HEK293 (cell line): ENCODE measurements at regions not wholly inside any gene's neighbourhood (a gene's known extent, or its start where the extent isn't known, plus 50 kb on each side); places are given as distances from the start of the nearest gene placed in this dataset.
"Not testable (repeated sequence)": the region's sequence is repeated elsewhere in the genome, so short reads cannot be mapped to it uniquely, and the experiment has no call there.

Experiments
- CTCF ChIA-PET: fragments of 350-600 bp; formaldehyde crosslinking; extraction: SDS; loops from one replicate; lab custom pipeline; 2021; ENCODE audit warnings: antibody characterized with exemption; lab: Yijun Ruan, JAX
- POLR2A ChIA-PET: fragments of 300-600 bp; formaldehyde crosslinking; extraction: SDS; loops from one replicate; lab custom pipeline; 2020; ENCODE audit warnings: antibody characterized with exemption, inconsistent platforms; lab: Yijun Ruan, JAX
- H3K27ac ChIP-seq: fragments of 200-500 bp; sonication (Bioruptor generic); 2 replicates; pipeline ENCODE4 v1.5.1; 2014; ENCODE audit warnings: low read depth, low read length, control low read depth, inconsistent platforms; ENCODE audit errors: extremely low read depth
- H3K36me3 ChIP-seq, 2 experiments: fragments of 200-500 bp in 1 of 2; sonication (Bioruptor generic) in 1 of 2; 1 replicate in 1 of 2; 2 replicates in 1 of 2; pipeline ENCODE4 v1.5.1; 2014 to 2017; ENCODE audit warnings: inconsistent platforms in 2 of 2, low read length in 2 of 2; ENCODE audit not compliant: control insufficient read depth in 2 of 2, insufficient read depth in 1 of 2
- H3K4me1 ChIP-seq: fragments of 200-500 bp; sonication (Bioruptor generic); 2 replicates; pipeline ENCODE4 v1.5.1; 2014; ENCODE audit warnings: mild to moderate bottlenecking, low read length, inconsistent platforms; ENCODE audit not compliant: control insufficient read depth, insufficient read depth
- H3K4me3 ChIP-seq: 2 replicates; pipeline ENCODE4 v1.5.1; 2011; ENCODE audit warnings: low read depth, mild to moderate bottlenecking, control low read depth, low read length, moderate library complexity
- H3K9me3 ChIP-seq: fragments of 200-500 bp; sonication (Bioruptor generic); 2 replicates; pipeline ENCODE4 v1.5.1; 2014; ENCODE audit warnings: low read depth, low read length, inconsistent platforms; ENCODE audit not compliant: control insufficient read depth, insufficient read depth
- HOXC10 ChIP-seq: sonication (generic); formaldehyde crosslinking; IDR thresholded peaks from 2 replicates; pipeline ENCODE4 v1.8.1; 2023; ENCODE audit warnings: mild to moderate bottlenecking, missing genetic modification reagents
- KLF1 ChIP-seq: fragments of 450-650 bp; formaldehyde crosslinking; IDR thresholded peaks from 2 replicates; pipeline ENCODE4 v1.5.1; 2016; ENCODE audit warnings: missing biosample characterization, missing genetic modification characterization
- KLF16 ChIP-seq: fragments of 450-650 bp; formaldehyde crosslinking; IDR thresholded peaks from 2 replicates; pipeline ENCODE4 v1.5.1; 2017; ENCODE audit warnings: missing biosample characterization, missing genetic modification characterization
- SETDB1 ChIP-seq: IDR thresholded peaks from one replicate; pipeline ENCODE4 v1.6.1; 2017; ENCODE audit warnings: mild to moderate bottlenecking, low read length, moderate library complexity, mixed read lengths; ENCODE audit not compliant: insufficient read length
- WT1 ChIP-seq: fragments of 450-650 bp; formaldehyde crosslinking; IDR thresholded peaks from 2 replicates; pipeline ENCODE4 v1.5.1; 2016; ENCODE audit warnings: missing biosample characterization, missing genetic modification characterization
- ZFP37 ChIP-seq: fragments of 450-650 bp; formaldehyde crosslinking; IDR thresholded peaks from 2 replicates; pipeline ENCODE4 v1.5.1; 2016; ENCODE audit warnings: missing biosample characterization, missing genetic modification characterization
- ZNF239 ChIP-seq: fragments of 450-650 bp; formaldehyde crosslinking; IDR thresholded peaks from 2 replicates; pipeline ENCODE4 v1.5.1; 2016; ENCODE audit warnings: missing biosample characterization, missing genetic modification characterization
- ZNF24 ChIP-seq: fragments of 450-650 bp; formaldehyde crosslinking; IDR thresholded peaks from 2 replicates; pipeline ENCODE4 v1.5.1; 2016; ENCODE audit warnings: missing biosample characterization, missing genetic modification characterization
- ZNF248 ChIP-seq: fragments of 450-650 bp; formaldehyde crosslinking; IDR thresholded peaks from 2 replicates; pipeline ENCODE4 v1.5.1; 2017; ENCODE audit warnings: missing biosample characterization, missing genetic modification characterization
- ZNF416 ChIP-seq: fragments of 450-650 bp; formaldehyde crosslinking; IDR thresholded peaks from 2 replicates; pipeline ENCODE4 v1.5.1; 2016; ENCODE audit warnings: missing biosample characterization, missing genetic modification characterization
- ZNF473 ChIP-seq: fragments of 450-650 bp; formaldehyde crosslinking; IDR thresholded peaks from 2 replicates; pipeline ENCODE4 v1.5.1; 2017; ENCODE audit warnings: missing biosample characterization, missing genetic modification characterization
- ZNF521 ChIP-seq: fragments of 450-650 bp; formaldehyde crosslinking; IDR thresholded peaks from 2 replicates; pipeline ENCODE4 v1.5.1; 2017; ENCODE audit warnings: missing biosample characterization, mild to moderate bottlenecking, missing genetic modification characterization
- TF ChIP-seq, protein P1 (sequence below): fragments of 450-650 bp; formaldehyde crosslinking; IDR thresholded peaks from 2 replicates; pipeline ENCODE4 v1.5.1; 2016; ENCODE audit warnings: missing biosample characterization, missing genetic modification characterization
- TF ChIP-seq, protein P2 (sequence below): fragments of 450-650 bp; formaldehyde crosslinking; IDR thresholded peaks from 2 replicates; pipeline ENCODE4 v1.5.1; 2016; ENCODE audit warnings: missing biosample characterization, missing genetic modification characterization
- TF ChIP-seq, protein P3 (sequence below): fragments of 450-650 bp; formaldehyde crosslinking; optimal IDR thresholded peaks from 2 replicates; pipeline ENCODE3; 2016; ENCODE audit warnings: missing biosample characterization, mild to moderate bottlenecking, missing genetic modification characterization
- TF ChIP-seq, protein P4 (sequence below): fragments of 450-650 bp; formaldehyde crosslinking; IDR thresholded peaks from 2 replicates; pipeline ENCODE4 v1.5.1; 2016; ENCODE audit warnings: missing biosample characterization, missing genetic modification characterization, low read depth

DNA sequence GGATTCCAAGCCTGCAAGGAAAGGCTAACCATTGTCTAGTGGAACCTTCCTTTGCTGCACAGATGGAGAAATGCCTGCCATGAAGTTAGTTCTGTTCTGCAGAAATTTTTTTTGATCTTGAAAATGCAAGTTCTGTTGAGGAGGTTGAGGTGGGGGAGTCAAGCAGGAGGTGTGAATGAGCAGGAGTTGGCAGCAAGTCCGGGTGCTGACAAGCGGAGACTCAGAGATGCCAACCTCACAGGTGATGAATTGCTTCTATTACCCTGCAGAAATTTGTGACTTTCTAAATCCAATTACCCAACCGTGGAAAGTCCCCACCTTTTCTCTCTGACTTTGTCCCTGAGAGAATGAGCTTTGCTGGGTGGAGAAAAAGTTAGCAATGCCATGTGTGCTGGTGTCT, 350.1 kb downstream of the DHRSX start (continued):
- TF ChIP-seq, protein P1, sequence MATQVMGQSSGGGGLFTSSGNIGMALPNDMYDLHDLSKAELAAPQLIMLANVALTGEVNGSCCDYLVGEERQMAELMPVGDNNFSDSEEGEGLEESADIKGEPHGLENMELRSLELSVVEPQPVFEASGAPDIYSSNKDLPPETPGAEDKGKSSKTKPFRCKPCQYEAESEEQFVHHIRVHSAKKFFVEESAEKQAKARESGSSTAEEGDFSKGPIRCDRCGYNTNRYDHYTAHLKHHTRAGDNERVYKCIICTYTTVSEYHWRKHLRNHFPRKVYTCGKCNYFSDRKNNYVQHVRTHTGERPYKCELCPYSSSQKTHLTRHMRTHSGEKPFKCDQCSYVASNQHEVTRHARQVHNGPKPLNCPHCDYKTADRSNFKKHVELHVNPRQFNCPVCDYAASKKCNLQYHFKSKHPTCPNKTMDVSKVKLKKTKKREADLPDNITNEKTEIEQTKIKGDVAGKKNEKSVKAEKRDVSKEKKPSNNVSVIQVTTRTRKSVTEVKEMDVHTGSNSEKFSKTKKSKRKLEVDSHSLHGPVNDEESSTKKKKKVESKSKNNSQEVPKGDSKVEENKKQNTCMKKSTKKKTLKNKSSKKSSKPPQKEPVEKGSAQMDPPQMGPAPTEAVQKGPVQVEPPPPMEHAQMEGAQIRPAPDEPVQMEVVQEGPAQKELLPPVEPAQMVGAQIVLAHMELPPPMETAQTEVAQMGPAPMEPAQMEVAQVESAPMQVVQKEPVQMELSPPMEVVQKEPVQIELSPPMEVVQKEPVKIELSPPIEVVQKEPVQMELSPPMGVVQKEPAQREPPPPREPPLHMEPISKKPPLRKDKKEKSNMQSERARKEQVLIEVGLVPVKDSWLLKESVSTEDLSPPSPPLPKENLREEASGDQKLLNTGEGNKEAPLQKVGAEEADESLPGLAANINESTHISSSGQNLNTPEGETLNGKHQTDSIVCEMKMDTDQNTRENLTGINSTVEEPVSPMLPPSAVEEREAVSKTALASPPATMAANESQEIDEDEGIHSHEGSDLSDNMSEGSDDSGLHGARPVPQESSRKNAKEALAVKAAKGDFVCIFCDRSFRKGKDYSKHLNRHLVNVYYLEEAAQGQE (tag by site-specific recombination) = no peak
- TF ChIP-seq, all 188 proteins: peak for 0

DNA sequence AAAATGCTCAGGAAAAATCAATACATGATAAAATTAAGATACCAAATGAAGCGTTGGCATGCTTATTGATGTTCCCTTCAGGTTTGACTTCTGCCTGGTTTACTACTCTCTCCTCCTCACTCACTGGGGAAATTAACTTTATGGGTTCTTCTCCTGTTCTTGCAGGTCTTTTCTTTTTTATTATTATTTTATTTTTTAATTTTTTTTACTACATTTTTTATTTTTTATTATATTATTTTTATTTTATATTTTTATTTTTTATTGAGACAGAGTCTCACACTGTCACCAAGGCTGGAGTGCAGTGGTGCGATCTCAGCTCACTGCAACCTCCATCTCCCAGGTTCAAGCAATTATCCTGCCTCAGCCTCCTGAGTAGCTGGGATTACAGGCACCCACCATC, 350.8 kb downstream of the DHRSX start:
- H3K27ac ChIP-seq, H3K9me3 ChIP-seq, H3K36me3 ChIP-seq, CTCF ChIA-PET, H3K4me3 ChIP-seq, POLR2A ChIA-PET, H3K4me1 ChIP-seq: not testable (repeated sequence)

DNA sequence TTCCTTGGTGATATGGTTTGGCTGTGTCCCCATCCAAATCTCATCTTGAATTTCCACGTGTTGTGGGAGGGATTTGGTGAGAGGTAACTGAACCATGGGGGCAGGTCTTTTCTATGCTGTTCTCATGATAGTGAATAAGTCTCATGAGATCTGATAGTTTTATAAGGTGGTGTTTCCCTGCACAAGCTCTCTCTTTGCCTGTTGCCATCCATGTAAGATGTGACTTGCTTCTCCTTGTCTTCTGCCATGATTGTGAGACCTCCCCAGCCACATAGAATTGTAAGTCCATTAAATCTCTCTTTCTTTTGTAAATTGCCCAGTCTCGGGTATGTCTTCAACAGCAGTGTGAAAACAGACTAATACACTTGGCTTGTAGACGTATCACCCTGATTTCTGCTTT, 351.7 kb downstream of the DHRSX start:
- H3K27ac ChIP-seq, H3K9me3 ChIP-seq, POLR2A ChIA-PET, CTCF ChIA-PET, H3K36me3 ChIP-seq, H3K4me3 ChIP-seq, H3K4me1 ChIP-seq: not testable (repeated sequence)
- TF ChIP-seq SETDB1 = peak; percentile 81

DNA sequence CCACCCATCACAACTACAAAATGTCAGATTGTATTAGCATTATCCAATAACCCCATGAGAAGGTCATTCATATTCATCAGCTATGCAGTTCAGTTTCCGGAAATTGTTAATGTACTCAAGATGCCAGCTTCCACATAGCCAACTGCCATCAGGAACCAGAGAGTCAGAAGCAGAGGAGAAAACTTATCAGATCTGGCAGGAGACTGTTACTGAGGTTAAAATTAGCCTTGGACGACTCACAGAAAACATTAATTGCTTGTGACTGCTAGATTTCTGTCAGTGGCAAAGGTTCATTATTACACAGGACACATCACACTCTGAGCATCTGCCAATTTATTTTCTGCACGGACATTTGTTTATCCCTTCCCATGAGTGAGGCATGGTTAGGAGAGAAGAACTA, 352.8 kb downstream of the DHRSX start:
- no peaks in the 10 kb centered on the region for H3K4me1 ChIP-seq
- no peaks in the 10 kb centered on the region; the same call in 1 of the 2 replicates for H3K9me3 ChIP-seq
- TF ChIP-seq WT1 (tag by site-specific recombination) (no peak), ZNF473 (tag by site-specific recombination) (no peak), ZFP37 (no peak), KLF1 (tag by site-specific recombination) (no peak), HOXC10 (CRISPR knock-in tag) (no peak), ZNF24 (tag by site-specific recombination) (no peak), ZNF248 (tag by site-specific recombination) (no peak), ZNF521 (tag by site-specific recombination) (no peak), ZNF239 (tag by site-specific recombination) (no peak), KLF16 (tag by site-specific recombination) (no peak), ZNF416 (tag by site-specific recombination) (no peak)
- TF ChIP-seq, protein P2, sequence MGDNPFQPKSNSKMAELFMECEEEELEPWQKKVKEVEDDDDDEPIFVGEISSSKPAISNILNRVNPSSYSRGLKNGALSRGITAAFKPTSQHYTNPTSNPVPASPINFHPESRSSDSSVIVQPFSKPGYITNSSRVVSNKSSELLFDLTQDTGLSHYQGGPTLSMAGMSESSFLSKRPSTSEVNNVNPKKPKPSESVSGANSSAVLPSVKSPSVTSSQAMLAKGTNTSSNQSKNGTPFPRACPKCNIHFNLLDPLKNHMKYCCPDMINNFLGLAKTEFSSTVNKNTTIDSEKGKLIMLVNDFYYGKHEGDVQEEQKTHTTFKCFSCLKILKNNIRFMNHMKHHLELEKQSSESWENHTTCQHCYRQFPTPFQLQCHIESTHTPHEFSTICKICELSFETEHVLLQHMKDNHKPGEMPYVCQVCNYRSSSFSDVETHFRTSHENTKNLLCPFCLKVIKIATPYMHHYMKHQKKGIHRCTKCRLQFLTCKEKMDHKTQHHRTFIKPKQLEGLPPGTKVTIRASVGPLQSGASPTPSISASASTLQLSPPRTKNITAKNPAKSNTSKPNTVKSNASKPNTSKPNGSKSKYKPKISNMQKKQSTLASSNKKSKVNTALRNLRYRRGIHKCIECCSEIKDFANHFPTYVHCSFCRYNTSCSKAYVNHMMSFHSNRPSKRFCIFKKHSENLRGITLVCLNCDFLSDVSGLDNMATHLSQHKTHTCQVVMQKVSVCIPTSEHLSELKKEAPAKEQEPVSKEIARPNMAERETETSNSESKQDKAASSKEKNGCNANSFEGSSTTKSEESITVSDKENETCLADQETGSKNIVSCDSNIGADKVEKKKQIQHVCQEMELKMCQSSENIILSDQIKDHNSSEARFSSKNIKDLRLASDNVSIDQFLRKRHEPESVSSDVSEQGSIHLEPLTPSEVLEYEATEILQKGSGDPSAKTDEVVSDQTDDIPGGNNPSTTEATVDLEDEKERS (tag by site-specific recombination) = no peak
- TF ChIP-seq, protein P3, sequence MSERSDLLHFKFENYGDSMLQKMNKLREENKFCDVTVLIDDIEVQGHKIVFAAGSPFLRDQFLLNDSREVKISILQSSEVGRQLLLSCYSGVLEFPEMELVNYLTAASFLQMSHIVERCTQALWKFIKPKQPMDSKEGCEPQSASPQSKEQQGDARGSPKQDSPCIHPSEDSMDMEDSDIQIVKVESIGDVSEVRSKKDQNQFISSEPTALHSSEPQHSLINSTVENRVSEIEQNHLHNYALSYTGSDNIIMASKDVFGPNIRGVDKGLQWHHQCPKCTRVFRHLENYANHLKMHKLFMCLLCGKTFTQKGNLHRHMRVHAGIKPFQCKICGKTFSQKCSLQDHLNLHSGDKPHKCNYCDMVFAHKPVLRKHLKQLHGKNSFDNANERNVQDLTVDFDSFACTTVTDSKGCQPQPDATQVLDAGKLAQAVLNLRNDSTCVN (tag by site-specific recombination) = no peak
- TF ChIP-seq, protein P4, sequence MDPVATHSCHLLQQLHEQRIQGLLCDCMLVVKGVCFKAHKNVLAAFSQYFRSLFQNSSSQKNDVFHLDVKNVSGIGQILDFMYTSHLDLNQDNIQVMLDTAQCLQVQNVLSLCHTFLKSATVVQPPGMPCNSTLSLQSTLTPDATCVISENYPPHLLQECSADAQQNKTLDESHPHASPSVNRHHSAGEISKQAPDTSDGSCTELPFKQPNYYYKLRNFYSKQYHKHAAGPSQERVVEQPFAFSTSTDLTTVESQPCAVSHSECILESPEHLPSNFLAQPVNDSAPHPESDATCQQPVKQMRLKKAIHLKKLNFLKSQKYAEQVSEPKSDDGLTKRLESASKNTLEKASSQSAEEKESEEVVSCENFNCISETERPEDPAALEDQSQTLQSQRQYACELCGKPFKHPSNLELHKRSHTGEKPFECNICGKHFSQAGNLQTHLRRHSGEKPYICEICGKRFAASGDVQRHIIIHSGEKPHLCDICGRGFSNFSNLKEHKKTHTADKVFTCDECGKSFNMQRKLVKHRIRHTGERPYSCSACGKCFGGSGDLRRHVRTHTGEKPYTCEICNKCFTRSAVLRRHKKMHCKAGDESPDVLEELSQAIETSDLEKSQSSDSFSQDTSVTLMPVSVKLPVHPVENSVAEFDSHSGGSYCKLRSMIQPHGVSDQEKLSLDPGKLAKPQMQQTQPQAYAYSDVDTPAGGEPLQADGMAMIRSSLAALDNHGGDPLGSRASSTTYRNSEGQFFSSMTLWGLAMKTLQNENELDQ = no peak
- H3K27ac ChIP-seq = no peak overlapping the region
- POLR2A ChIA-PET = no interaction called here
- H3K4me3 ChIP-seq = no peak overlapping the region
- CTCF ChIA-PET = no interaction called here
- H3K36me3 ChIP-seq = no peaks in the 10 kb centered on the region
